CD4-positive, alpha-beta T cell (primary cell): ENCODE measurements at regions not wholly inside any gene's neighbourhood (a gene's known extent, or its start where the extent isn't known, plus 50 kb on each side); places are given as distances from the start of the nearest gene placed in this dataset.

Experiments used
- ATAC-seq: fragments of 200-7000 bp; cut with Tn5 transposase; one replicate; pipeline ENCODE4 v1.10.0; 2022; ENCODE audit warnings: mild to moderate bottlenecking; ENCODE audit not compliant: poor library complexity
- CTCF ChIA-PET: fragments of 350-600 bp; sonication (Branson Sonifier 250); formaldehyde crosslinking; loops from one replicate; lab custom pipeline; 2021; ENCODE audit warnings: antibody characterized with exemption, inconsistent platforms; lab: Charles Lee
- POLR2A ChIA-PET: fragments of 350-600 bp; sonication (Branson Sonifier 250); formaldehyde crosslinking; loops from one replicate; lab custom pipeline; 2021; ENCODE audit warnings: antibody characterized with exemption, inconsistent platforms; lab: Charles Lee
- DNase-seq, 14 experiments: peaks; one replicate each; pipeline ENCODE4 v3.0.0-alpha.2; 2013 to 2020; ENCODE audit warnings: mixed read lengths in 2 of 14
- H3K27ac ChIP-seq, 2 donors: one replicate each; pipeline versions ENCODE4 v1.5.1 to v1.7.0; 2013; ENCODE audit warnings: low read length in 2 of 2, low read depth in 1 of 2, mild to moderate bottlenecking in 1 of 2
- H3K27me3 ChIP-seq, 2 experiments: 1 replicate in 1 of 2; 2 replicates in 1 of 2; pipeline versions ENCODE4 v1.6.1 to v1.7.0; 2013; ENCODE audit warnings: low read length in 2 of 2, control low read depth in 1 of 2, mild to moderate bottlenecking in 1 of 2, moderate library complexity in 1 of 2; ENCODE audit not compliant: insufficient read depth in 2 of 2, control insufficient read depth in 1 of 2
- H3K36me3 ChIP-seq: one replicate; pipeline ENCODE4 v1.6.1; 2013; ENCODE audit warnings: low read length, control low read depth; ENCODE audit not compliant: insufficient read depth
- H3K4me1 ChIP-seq: one replicate; pipeline ENCODE4 v1.6.1; 2013; ENCODE audit warnings: low read length, control low read depth; ENCODE audit not compliant: insufficient read depth
- H3K4me3 ChIP-seq: one replicate; pipeline ENCODE4 v1.5.1; 2013; ENCODE audit warnings: mild to moderate bottlenecking, low read length, moderate library complexity
- H3K9me3 ChIP-seq, 2 experiments: 1 replicate in 1 of 2; 2 replicates in 1 of 2; pipeline versions ENCODE4 v1.6.1 to v1.7.0; 2013; ENCODE audit warnings: low read length in 2 of 2, mild to moderate bottlenecking in 2 of 2, control low read depth in 1 of 2, moderate library complexity in 1 of 2; ENCODE audit not compliant: control insufficient read depth in 1 of 2, insufficient read depth in 1 of 2
- H3K27ac Mint-ChIP-seq: one replicate; pipeline ENCODE4 v1.8.0; 2020; ENCODE audit warnings: mixed read lengths
- H3K27me3 Mint-ChIP-seq: one replicate; pipeline ENCODE4 v1.8.0; 2021; ENCODE audit warnings: mixed read lengths
- H3K36me3 Mint-ChIP-seq: one replicate; pipeline ENCODE4 v1.8.0; 2021; ENCODE audit warnings: low read depth, mixed read lengths
- H3K4me1 Mint-ChIP-seq: one replicate; pipeline ENCODE4 v1.8.0; 2021; ENCODE audit warnings: low read depth, mixed read lengths
- H3K4me3 Mint-ChIP-seq: one replicate; pipeline ENCODE4 v1.8.0; 2020; ENCODE audit warnings: mild to moderate bottlenecking, mixed read lengths
- H3K9me3 Mint-ChIP-seq: one replicate; pipeline ENCODE4 v1.8.0; 2020; ENCODE audit warnings: mixed read lengths
- CTCF ChIP-seq: fragments of 200-600 bp; IDR thresholded peaks from one replicate; pipeline ENCODE4 v1.8.0; 2022; ENCODE audit warnings: antibody characterized with exemption, mild to moderate bottlenecking
- intact Hi-C, 2 experiments: fragments of 100-400 bp; cut with DNase I in 1 of 2; cut with micrococcal nuclease in 1 of 2; formaldehyde crosslinking; loops; one replicate each; pipeline versions ENCODE4 v1.15.1 to v1.9.0; 2023 to 2025; cut with DNase I, micrococcal nuclease

GRCh38 chr4:65773636-65774035 is 103.3 kb upstream of the EPHA5 start:
- no peaks in the 10 kb centered on the region for H3K27me3 Mint-ChIP-seq
- Histone ChIP-seq H3K27me3 (no peaks in the 10 kb centered on the region), H3K4me1 (no peaks in the 10 kb centered on the region), H3K36me3 (no peaks in the 10 kb centered on the region), H3K4me3 (no peak overlapping the region), H3K9me3 (peaks cover 9 to 30% of the 10 kb centered on the region in 2 experiments), H3K27ac (no peak overlapping the region)
- TF ChIP-seq CTCF, result no peak
- DNase-seq (no peak), ATAC-seq (no peak)
- H3K4me3 Mint-ChIP-seq, result no peak overlapping the region
- H3K36me3 Mint-ChIP-seq, result no peaks in the 10 kb centered on the region
- intact Hi-C loops, result no loop called here
- H3K9me3 Mint-ChIP-seq, result peaks cover 17% of the 10 kb centered on the region
- no peaks in the 10 kb centered on the region for H3K4me1 Mint-ChIP-seq
- POLR2A ChIA-PET, result no interaction called here
- CTCF ChIA-PET, result no interaction called here
- H3K27ac Mint-ChIP-seq, result no peak overlapping the region

GRCh38 chr4:65747386-65747785 is 77.1 kb upstream of the EPHA5 start:
- H3K4me1 Mint-ChIP-seq, result no peaks in the 10 kb centered on the region
- intact Hi-C loops, result no loop called here
- ChIA-PET POLR2A (no interaction called here), CTCF (no interaction called here)
- H3K36me3 Mint-ChIP-seq, result no peaks in the 10 kb centered on the region
- no peak for DNase-seq
- H3K36me3 ChIP-seq, result no peaks in the 10 kb centered on the region
- no peak overlapping the region for H3K4me3 Mint-ChIP-seq
- no peaks in the 10 kb centered on the region for H3K4me1 ChIP-seq
- TF ChIP-seq CTCF, result no peak
- no peak for ATAC-seq
- H3K27ac ChIP-seq, result no peak overlapping the region
- no peak overlapping the region for H3K4me3 ChIP-seq
- H3K9me3 ChIP-seq, result no peaks in the 10 kb centered on the region
- no peaks in the 10 kb centered on the region for H3K27me3 Mint-ChIP-seq
- no peaks in the 10 kb centered on the region for H3K9me3 Mint-ChIP-seq
- H3K27me3 ChIP-seq, result no peaks in the 10 kb centered on the region
- no peak overlapping the region for H3K27ac Mint-ChIP-seq

GRCh38 chr4:65738134-65738533 is 67.8 kb upstream of the EPHA5 start:
- Histone ChIP-seq H3K4me1 (no peaks in the 10 kb centered on the region), H3K9me3 (no peaks in the 10 kb centered on the region), H3K4me3 (no peak overlapping the region), H3K27ac (no peak overlapping the region), H3K27me3 (no peaks in the 10 kb centered on the region), H3K36me3 (no peaks in the 10 kb centered on the region)
- POLR2A ChIA-PET, result no interaction called here
- H3K4me1 Mint-ChIP-seq, result no peaks in the 10 kb centered on the region
- H3K36me3 Mint-ChIP-seq, result no peaks in the 10 kb centered on the region
- no peak for DNase-seq
- H3K9me3 Mint-ChIP-seq, result no peaks in the 10 kb centered on the region
- intact Hi-C loops, result no loop called here
- no peak for ATAC-seq
- no peak overlapping the region for H3K4me3 Mint-ChIP-seq
- no peak for TF ChIP-seq CTCF
- H3K27ac Mint-ChIP-seq, result no peak overlapping the region
- H3K27me3 Mint-ChIP-seq, result no peaks in the 10 kb centered on the region
- CTCF ChIA-PET, result no interaction called here
